Neutrophil (primary cell): ENCODE measurements at regions not wholly inside any gene's neighbourhood (a gene's known extent, or its start where the extent isn't known, plus 50 kb on each side); places are given as distances from the start of the nearest gene placed in this dataset.

Experiments
- H3K27ac ChIP-seq: fragments of 200-600 bp; sonication (generic); 2 replicates; pipeline ENCODE4 v1.5.1; 2016; ENCODE audit warnings: mild to moderate bottlenecking, moderate library complexity
- H3K27me3 ChIP-seq: fragments of 200-600 bp; sonication (generic); 2 replicates; pipeline ENCODE4 v1.6.0; 2016; ENCODE audit warnings: mild to moderate bottlenecking
- H3K36me3 ChIP-seq: fragments of 200-600 bp; sonication (generic); 2 replicates; pipeline ENCODE4 v1.5.1; 2017
- H3K4me1 ChIP-seq, 2 experiments: fragments of 200-600 bp in 1 of 2; sonication (generic) in 1 of 2; 1 replicate in 1 of 2; 2 replicates in 1 of 2; pipeline versions ENCODE4 v1.5.1 to v1.6.1; 2013 to 2016; ENCODE audit warnings: low read depth in 1 of 2, low read length in 1 of 2, mild to moderate bottlenecking in 1 of 2, moderate library complexity in 1 of 2; ENCODE audit not compliant: control insufficient read depth in 1 of 2, insufficient read depth in 1 of 2
- H3K4me3 ChIP-seq, 2 experiments: fragments of 200-600 bp in 1 of 2; sonication (generic) in 1 of 2; 1 replicate in 1 of 2; 2 replicates in 1 of 2; pipeline ENCODE4 v1.5.1; 2013 to 2016; ENCODE audit warnings: low read depth in 1 of 2, low read length in 1 of 2, mild to moderate bottlenecking in 1 of 2, moderate library complexity in 1 of 2
- H3K9me3 ChIP-seq: fragments of 200-600 bp; sonication (generic); 2 replicates; pipeline ENCODE4 v1.5.1; 2016
- CTCF ChIP-seq: fragments of 200-600 bp; sonication (generic); IDR thresholded peaks from 2 replicates; pipeline ENCODE4 v1.5.1; 2016; ENCODE audit warnings: antibody characterized with exemption

- Histone ChIP-seq H3K36me3 (no peaks in the 10 kb centered on the region), H3K4me1 (no peaks in the 10 kb centered on the region), H3K9me3 (no peaks in the 10 kb centered on the region), H3K4me3 (no peak overlapping the region), H3K27ac (no peak overlapping the region), H3K27me3 (no peaks in the 10 kb centered on the region)
- TF ChIP-seq CTCF = no peak
Observed at GRCh38 chr11:29847219-29847618, 169.6 kb downstream of the KCNA4 start.

DNA sequence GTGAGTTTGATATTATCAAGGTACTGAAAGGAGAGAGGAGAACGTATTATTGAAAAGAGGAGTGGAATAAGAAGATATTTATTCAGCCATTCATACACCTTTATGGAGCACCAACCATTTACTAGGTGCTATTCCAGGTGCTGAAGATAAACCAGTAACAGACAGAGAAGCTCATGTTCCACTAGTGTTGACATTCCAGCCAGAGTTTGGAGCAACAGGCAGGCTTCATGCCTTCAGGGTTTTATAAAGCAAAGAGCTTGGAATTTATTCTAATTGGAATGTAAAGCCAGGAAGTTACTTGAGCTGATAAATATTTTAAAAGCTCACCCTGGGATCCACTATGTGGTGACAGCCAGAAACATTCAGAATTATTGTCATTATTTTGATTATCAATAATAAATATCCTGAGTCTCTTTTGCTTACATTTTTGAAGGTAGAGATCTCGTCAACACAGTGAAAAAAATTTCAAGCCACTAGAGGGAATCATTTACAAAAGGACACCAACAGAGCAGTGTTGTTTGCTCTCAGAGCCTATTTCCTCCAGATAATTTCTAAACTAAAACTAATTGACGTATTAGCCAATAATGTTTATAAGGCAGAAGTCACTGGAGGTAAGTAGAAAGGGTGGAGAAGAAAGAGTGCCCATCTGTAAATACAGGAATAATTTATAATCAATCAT lies 172.0 kb downstream of the KCNA4 start:
- H3K27me3 ChIP-seq = no peaks in the 10 kb centered on the region
- no peak overlapping the region for H3K27ac ChIP-seq
- no peak overlapping the region for H3K4me3 ChIP-seq
- no peaks in the 10 kb centered on the region for H3K4me1 ChIP-seq
- H3K9me3 ChIP-seq = no peaks in the 10 kb centered on the region
- H3K36me3 ChIP-seq = no peaks in the 10 kb centered on the region
- TF ChIP-seq CTCF = no peak

GRCh38 chr11:29844031-29844430 lies 172.8 kb downstream of the KCNA4 start:
- Histone ChIP-seq H3K36me3 (no peaks in the 10 kb centered on the region), H3K27me3 (no peaks in the 10 kb centered on the region), H3K9me3 (no peaks in the 10 kb centered on the region), H3K4me3 (no peak overlapping the region), H3K4me1 (no peaks in the 10 kb centered on the region), H3K27ac (no peak overlapping the region)
- TF ChIP-seq CTCF = no peak

DNA sequence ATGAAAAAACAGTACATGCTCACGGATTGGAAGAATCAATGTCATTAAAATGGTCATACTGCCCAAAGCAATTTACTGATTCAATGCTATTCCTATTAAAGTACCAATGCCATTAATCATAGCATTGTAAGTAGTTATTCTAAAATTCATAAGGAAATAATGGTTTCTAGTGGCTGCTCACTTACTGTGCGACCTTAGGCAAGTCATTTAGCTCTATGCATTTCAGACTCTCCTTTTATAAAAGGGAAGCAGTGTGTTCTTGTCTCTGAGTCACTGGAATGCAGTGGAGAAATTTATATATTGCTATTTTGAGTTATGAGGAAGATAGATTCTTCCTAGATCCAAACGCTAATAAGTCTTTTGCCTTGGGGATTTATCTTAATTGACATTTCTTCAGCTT lies 174.8 kb downstream of the KCNA4 start:
- Histone ChIP-seq H3K27me3 (no peaks in the 10 kb centered on the region), H3K27ac (no peak overlapping the region), H3K4me3 (no peak overlapping the region), H3K36me3 (no peaks in the 10 kb centered on the region), H3K9me3 (no peaks in the 10 kb centered on the region), H3K4me1 (no peaks in the 10 kb centered on the region)
- TF ChIP-seq CTCF = no peak

GRCh38 chr11:29826878-29827277 lies 190.0 kb downstream of the KCNA4 start:
- H3K27ac ChIP-seq = no peak overlapping the region
- no peaks in the 10 kb centered on the region for H3K36me3 ChIP-seq
- no peaks in the 10 kb centered on the region for H3K9me3 ChIP-seq
- no peak for TF ChIP-seq CTCF
- no peaks in the 10 kb centered on the region for H3K27me3 ChIP-seq
- no peaks in the 10 kb centered on the region for H3K4me1 ChIP-seq
- H3K4me3 ChIP-seq = no peak overlapping the region
